ENCODE measurements at regions not wholly inside any gene's neighbourhood (a gene's known extent, or its start where the extent isn't known, plus 50 kb on each side); places are given as distances from the start of the nearest gene placed in this dataset.

- no peak for TF ChIP-seq CTCF (IDR thresholded peaks at IDR 0.05)
- TF ChIP-seq POLR2A (IDR thresholded peaks at IDR 0.05) = no peak
Observed at GRCh38 chr22:49303061-49303735, 524.5 kb downstream of the BRD1 start.

Measured in heart left ventricle (tissue), 13 donors.